Activated T-cell treated with anti-CD3 and anti-CD28 coated beads for 48 hours (primary cell): ENCODE measurements at regions not wholly inside any gene's neighbourhood (a gene's known extent, or its start where the extent isn't known, plus 50 kb on each side); places are given as distances from the start of the nearest gene placed in this dataset.

ENCODE experiments used
- DNase-seq: peaks from one replicate; pipeline ENCODE4 v3.0.0-alpha.2; 2020; ENCODE audit warnings: low read depth

DNA sequence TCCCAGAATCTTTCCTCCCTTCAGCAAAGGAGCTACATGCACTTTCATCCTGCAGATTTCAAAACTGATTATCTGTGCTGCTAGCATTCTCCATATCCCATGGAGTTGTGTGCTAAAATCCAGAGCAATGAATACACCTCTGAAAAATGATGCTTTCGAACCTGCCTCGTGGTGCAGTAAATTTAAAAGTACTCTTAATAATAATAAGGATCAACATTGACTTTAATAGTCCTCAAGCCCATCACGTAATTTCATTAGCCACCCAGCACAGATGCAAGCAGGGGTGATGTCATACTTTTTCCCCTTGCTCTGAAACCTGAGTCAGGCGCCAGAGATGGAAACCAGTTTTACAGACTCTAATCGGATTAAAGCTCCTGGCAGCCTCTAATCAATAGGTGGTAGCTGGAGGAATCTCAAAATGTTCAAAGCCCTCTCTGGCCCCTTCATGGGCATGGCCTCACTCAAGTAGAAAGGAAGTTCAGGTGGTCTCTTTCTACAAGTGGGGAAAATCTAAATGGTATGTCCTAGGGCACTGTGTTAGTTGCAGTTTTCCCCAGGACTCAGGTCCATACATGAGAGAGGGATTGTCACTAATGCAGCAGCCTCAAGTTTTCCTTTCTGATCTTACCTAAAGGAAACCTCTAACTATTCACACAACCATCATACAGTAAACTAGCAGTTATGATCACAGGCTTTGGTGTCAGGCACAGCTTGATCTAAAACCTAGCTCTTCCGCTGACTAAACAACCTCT lies 221.6 kb upstream of the SLC30A5 start:
- DNase-seq: no peak

DNA sequence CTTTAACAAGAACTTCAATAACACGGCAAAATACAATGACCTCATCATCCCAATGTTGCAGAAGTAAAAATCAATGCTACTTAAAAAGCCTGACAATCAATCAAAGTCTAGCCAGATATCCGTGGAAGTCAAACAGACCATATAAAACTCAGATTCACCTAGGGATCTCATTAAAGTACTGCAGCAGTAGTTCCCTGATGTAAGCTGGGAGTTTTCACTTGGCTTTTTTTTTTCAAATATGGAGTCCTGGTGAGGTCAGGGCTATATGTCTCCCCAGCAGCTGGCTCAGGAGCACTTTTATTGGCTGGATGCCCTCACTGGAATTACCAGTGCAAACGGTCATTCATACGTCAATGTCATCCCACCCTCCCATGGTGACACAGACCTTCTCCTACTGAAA lies 220.6 kb upstream of the SLC30A5 start:
- DNase-seq: no peak

DNA sequence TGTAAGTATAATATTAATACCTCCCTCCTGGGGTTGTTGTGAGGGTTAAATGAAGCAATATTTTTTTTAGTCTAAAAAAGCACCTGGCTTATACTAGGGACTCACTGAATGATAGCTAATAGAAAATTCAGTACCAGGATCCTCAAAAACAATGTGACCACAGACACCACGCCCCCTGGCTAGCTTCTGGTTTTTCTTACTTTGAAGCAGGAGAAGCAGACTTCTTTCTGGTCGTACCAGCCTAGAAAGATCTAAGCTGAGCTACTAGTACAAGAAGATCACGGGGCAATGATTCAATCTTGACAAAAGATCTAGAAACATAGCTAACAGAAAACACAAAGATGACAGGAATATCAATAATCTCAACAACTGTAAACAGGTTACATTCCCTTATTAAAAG lies 218.5 kb upstream of the SLC30A5 start:
- DNase-seq: no peak

DNA sequence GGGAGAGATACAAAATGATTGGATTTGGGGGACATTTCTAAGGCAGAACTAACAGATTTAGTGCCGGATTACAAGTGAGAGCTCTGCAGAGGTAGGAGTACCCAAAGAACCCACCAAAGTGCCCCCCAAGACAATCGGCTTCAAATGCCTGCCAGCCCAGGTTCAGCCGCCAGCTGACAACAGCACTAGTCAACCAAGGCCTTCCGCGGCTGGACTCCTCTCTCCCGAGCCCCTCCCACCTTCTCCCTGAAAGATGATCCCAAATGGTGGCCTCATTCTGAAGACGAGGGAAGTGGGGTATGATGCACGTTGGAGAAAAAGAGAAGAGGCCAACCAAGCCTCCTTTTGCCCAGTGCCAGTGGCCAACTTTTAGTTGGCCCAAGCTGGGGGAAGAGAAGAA lies 210.4 kb upstream of the SLC30A5 start:
- no peak for DNase-seq

DNA sequence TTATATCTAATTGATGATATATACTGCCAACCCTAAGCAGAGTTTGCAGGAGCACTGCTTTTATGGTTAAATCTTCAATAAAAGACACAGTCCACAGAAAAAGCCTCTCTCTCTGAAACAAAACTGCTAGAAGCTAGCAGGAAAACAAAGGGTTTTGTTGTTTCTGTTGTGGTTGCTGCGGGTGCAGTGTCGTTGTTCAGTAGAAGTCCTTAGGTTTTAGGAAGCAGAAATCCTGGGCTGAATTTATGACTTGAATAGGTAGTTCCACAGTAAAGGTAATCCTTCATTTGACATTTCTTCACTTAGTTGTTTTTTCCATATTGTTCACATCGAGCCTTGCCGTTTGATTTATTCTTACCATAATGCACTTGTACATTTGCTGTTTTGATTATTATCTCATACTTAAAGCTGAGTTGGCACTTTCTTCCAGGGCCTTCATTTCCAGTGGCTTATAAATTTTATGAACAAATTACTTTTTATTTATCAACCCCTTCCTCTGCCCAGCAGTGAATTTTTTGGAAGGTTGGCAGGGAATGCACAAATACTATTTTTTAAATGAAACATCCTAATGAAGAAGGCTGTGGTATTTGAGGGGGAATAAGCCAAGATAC lies 209.6 kb upstream of the SLC30A5 start:
- DNase-seq: no peak

DNA sequence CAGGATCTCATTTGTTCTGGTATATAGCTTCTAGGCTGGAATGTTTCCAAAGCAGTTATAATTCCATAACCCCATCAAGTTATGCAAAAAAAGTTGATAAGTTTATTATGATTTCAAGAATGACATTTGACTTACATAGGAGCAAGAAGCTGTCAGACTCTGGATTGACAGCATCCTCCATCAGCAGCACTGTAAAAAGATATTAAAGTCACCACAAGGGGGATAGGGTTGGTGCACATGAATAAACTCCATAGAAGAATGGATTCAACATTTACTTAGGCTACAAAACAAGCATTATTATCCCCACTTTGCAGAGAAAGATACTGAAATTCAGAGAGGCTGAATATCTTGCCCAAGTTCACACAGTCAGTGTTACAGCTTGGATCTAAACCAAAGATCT lies 208.9 kb upstream of the SLC30A5 start:
- DNase-seq: no peak

DNA sequence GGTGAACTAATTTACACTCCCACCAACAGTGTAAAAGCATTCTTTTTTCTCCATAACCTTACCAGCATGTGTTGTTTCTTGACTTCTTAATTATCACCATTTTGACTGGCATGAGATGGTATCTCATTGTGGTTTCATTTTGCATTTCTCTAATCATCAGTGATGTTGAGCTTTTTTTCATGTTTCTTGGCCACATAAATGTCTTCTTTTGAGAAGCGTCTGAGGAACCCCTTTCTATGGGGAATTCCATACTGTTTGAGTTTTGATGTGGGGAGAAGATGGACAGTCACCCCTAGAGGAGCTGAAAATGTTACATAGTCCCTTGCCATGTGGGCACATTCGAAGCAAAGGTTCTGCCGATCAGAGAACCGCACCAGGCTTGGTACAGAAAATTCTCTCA lies 207.0 kb upstream of the SLC30A5 start:
- DNase-seq: no peak

DNA sequence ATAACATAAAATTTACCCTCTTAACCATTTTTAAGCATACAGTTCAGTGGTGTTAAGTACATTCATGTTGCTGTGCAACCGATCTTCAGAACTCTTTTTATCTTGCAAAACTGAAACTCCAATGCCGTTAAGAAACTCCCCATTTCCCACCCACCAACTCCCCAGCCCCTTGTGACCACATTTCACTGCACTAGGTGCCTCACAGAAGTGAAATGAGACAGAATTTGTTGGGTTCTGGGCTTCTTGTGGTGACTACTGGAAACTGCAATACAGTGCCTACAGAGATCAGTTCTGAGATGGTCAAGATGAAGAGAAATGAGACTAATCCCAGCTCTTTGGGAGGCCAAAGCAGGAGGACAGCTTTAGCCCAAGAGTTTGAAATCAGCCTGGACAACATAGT lies 202.1 kb upstream of the SLC30A5 start:
- DNase-seq: peak; percentile 7

DNA sequence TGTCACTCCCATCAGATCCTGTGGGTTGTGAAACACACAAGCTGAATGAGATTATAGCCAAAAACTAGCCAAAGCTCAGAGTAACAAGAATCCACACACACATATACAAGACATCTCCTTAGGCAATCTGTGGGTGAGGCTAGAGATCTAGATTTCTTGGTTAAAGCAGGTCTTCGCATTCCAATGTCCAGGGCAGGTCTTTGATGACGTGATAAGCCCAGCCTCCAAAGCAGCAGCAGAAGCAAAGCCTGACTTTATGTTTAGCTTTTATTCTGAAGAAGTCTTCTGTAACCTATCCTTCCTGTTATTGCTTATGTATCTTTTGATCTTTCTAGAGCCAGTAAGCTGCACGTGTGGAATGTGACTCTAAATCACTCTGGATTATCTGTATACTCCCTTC lies 199.1 kb upstream of the SLC30A5 start:
- no peak for DNase-seq

DNA sequence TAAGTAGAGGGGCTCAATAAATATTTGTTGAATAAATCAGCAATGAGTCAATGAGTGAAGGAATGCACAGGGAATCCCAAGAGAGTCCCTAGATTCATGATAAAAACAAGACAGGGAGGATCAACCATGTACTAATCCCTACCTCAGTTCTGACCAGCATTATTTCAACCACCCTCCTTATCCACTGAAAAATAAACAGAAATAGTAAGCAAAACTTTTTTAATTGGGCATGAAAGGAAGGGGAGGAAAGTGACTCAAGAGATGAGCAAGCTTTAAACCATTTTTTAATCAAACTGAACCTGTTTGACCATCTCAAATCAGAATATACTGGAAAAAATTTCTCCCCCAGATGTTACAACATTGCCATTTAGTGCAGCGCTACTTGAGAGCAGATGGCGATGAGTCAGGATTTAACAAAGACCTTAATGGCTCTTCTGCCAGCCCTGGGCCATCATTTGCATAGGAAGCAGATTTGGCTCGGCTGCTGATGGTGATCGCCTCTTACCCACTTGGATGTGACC lies 194.8 kb upstream of the SLC30A5 start:
- DNase-seq: no peak

DNA sequence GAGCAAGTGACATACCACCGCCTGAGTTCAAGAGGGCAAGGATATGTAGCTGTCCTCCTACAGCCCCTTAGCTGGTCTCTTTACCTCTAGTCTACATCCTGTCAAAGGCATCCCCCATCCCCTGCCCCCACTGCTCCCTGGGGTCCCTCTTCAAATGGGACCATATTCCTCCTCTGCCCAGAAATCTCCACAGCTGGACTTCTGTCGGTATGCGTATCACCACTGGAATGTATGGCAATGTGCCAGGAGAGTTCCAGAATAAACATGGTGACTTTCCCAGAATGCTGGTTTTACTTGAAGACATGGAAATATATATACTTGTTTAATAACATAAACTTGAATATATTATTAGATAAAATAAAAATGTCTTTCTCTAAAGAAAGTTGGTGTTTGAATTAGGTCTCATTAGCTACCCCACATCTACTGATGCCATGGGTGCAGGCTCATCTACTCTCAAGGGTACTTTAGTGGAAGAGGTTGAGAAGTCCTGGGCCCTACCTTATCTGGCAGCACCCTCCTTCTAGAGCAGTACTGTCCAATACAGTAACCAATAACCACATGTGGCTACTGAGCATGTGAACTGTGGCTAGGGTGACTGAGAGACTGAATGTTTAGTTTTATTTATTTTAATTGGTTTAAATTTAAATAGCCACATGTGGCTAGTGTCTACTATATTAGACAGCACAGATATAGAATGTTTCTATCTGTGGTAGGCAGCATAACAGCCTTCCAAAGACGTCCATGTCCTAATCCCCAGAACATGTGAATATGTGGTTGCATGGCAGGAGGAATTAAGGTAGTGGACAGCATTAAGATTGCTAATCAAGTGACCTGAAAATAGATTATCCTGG lies 181.7 kb upstream of the SLC30A5 start:
- DNase-seq: no peak

DNA sequence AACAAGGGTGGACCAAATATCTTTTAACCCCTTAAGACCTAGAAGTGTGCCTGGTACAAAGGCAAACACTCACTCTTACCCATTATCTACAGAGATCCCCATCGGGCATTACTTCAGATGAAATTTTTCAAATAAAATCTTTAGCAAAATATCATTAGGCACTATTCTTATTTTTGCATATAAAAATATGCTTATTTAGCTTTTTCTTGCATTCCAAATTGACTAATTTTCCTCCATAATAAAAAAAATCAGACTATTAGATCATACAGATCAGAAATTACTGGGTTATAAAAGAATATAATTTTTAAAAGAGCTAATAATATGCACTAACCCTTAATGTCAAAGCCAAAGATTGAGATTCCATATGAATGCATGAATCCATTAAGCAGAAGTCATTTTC lies 178.7 kb upstream of the SLC30A5 start:
- no peak for DNase-seq

DNA sequence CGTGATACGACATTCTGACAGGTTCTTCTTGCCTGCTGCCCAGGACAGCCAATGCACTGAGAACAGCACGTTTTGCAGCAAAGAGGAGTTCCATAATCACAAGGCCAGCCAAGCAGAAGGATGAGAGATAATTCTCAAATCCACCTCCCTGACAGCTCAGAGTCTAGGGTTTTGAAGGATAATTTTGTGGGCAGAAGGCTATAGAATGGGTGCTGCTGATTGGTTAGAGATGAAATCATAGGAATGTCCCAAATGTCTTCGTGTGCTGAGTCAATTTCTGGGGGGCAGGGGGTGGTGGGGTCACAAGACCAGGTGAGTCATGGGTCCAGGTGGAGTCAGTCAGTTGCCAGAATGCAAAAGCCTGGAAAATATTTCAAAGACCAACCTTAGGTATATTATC lies 175.5 kb upstream of the SLC30A5 start:
- no peak for DNase-seq

DNA sequence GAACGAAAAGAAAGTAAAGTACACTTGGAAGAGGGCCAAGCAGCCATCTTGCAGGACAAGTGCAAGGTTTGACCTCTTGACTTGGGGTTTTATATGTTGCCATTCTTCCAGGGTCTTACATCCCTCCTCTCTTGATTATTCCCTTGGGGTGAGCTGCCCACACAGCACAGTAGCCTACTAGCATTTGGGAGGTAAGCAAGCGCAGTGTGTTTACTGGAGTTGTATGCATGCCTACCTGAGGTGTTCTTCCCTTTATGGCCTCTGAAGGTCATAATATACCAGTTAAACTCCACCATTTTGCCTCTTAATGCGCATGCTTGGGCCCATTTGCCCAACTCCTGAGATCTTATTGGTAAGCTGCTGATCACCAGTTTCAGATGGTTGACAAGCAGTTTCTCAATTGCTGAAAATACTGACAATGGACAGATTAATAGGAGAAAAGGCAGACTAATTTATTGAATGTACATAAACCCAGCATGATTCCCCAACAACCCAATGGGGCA lies 173.8 kb upstream of the SLC30A5 start:
- no peak for DNase-seq

DNA sequence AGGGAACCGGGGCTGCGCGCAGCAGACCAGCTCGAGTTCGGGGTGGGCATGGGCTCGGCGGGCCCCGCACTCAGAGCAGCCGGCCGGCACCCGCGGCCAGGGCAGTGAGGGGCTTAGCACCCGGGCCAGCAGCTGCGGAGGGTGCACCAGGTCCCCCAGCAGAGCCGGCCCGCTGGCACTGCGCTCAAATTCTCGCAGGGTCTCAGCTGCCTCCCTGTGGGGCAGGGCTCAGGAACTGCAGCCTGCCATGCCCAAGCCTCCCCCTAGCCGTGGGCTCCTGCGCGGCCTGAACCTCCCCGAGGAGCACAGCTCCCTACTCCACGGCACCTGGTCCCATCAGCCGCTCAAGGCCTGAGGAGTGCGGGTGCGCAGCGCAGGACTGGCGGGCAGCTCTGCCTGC lies 172.9 kb upstream of the SLC30A5 start:
- DNase-seq: no peak

DNA sequence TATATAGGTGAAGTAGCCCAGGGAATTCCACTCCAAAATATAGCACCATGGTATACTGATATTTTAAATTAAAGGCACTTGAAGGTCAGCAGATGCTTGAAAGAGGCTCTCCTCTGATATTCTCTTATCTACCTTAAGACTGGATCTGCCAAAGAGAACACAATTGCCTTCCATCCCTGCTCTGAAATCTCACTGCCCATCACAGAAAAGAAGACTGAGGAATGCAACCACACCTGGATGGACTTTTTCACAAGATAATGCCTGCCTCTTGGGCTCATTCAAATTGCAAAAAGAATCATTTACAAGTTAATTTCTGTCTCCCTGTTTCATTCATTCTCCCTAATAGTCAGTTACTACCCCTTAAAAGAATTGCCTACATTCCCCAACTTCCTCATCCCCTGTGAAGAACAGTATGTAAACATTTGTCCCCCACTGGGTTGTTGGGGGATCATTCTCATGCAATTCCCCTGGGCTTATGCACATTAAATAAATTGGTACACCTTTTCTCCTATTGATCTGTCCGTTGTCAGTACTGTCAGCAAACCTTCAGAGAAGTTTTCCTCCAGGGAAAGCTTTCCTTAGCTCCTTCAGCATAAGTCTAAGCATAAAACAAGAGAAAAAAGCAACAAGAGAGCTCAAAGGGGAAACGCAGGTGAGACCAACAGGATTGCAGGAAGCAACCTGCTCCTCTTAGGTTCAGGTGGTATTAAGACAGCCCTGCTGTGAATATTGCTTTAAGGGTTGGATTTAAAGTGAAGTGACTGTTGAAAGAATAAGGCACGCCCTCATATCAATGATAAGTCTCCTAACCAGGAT lies 171.4 kb upstream of the SLC30A5 start:
- DNase-seq: no peak

DNA sequence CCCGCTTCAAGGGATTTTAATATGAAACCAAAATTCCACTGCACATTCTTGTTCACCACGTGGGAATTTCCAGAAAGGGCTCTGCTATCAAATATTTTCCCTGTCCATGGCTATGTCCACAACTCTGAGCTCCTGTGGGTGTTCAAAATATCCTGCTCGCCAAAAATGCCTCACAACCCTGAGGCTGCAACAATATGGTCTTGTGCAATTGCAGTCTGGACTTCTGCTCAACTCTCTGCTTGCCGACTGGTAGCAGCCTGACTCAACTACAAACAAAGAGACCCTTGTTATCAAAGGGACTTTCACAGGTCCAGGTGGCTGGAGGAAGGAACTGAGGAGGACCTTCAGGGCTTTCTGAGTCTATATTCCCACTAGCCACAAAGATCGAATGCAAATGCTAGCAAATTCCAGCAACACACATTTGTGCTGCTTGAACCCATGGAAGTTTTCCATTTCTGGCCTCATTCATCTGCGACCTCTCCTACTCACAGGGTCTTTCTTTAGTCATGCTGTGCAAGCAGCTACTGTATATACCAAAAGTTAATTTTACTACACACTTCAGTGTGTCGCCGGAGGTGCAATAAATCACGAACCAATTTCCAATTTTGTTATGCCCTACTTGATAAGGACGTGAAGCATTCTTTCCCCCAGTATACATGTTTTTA lies 169.2 kb upstream of the SLC30A5 start:
- DNase-seq: no peak

DNA sequence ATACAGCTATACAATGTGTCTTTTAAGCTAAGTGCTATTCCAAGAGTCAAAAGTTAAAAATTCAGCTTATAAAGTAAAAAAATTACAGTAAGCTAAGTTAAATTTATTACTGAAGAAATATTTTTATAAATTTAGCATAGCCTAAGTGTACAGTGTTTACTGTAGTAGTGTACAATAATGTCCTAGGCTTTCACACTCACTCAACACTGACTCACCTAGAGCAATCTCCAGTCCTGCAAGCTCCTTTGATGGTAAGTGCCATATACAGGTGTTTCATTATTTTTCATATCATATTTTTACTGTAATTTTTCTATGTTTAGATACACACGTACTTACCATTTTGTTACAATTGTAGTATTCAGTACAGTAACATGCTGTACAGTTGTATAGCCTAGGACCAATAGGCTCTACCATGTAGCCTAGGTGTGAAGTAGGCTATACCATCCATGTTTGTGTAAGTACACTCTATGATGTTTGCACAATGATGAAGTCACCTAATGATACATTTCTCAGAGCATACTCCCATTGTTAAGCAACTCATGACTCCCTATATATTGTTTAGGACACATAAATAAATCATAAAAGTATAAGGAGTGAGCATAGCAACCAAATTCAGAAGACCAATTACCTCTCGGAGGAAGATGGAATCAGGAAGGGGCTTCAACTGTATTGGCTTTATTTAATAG lies 165.1 kb upstream of the SLC30A5 start:
- no peak for DNase-seq

DNA sequence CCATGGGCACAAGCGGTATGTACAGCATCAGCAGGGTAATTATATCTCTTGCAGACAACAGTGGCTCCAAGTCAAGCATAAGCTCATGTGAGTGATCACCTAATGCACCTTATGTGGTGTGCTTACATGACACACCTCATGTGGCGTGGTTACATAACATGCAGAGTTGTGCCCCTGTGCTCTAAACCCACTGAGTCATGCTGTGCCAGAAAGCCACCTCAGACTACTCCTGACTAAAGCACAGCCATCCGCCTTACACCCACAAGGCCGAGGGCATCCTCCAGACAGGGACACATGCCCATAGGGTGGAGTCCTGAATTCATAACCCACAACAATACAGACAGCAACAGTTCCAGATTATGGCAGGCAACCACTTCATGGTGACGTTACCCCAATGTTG lies 163.7 kb upstream of the SLC30A5 start:
- DNase-seq: no peak

DNA sequence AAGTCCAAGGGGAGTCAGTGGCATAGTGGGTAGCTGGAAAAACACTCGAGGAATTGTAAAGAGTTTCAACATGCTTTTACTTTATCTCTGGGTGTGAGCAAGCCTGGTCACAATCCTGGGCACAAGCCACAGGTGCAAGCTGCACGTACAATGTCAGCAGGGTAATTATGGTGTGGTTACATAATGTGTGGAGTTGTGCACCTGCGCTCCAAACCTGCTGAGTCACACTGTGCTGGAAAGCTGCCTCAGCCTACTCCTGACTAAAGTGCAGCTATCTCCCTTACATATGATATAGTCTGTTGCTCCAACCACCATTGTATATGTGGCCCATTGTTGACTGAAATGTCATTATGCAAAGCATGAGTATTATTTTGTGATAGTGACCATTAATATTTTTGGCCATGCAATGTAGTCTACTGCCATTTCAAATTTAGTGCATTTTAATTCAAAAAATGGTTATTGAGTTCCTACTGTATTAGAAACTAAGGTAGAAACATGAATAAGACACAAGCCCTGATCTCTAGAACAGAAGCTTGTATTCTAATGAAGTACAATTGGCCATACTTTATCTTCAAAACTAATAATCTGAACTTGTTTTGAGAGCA lies 160.9 kb upstream of the SLC30A5 start:
- DNase-seq: no peak
